ENCODE measurements at regions not wholly inside any gene's neighbourhood (a gene's known extent, or its start where the extent isn't known, plus 50 kb on each side); places are given as distances from the start of the nearest gene placed in this dataset.

DNA sequence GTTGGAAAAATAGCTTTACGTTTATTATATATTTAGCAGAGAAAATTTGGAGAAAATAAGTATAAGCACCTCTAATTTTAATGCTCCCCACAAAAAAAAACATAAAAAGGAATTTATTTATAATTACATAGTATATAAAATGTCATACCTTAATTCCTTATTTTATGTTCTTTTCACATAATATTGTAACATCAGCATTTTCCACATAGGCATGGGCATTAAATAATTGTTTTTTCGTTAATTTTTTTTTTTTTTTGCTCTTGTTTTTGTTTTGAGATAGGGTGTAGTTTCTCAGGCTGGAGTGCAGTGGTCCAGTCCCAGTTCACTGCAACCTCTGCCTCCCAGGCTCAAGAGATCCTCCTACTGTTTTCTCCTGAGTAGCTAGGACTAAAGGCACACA is 329.8 kb upstream of the FOXG1 start:
- DNase-seq: no peak
- no peak overlapping the region for H3K23ac ChIP-seq (ENCODE audit: low read length)
- H3K4me3 ChIP-seq (ENCODE audit: low read depth, low read length): no peak overlapping the region
- no peak overlapping the region for H2BK5ac ChIP-seq (ENCODE audit: low read depth, low read length, poor library complexity)
- no peak overlapping the region for H4K8ac ChIP-seq (ENCODE audit: low read depth, low read length)
- H4K12ac ChIP-seq (ENCODE audit: low read depth, low read length): no peak overlapping the region
- no peak overlapping the region for H3K4me2 ChIP-seq (ENCODE audit: low read length)
- H3K27me3 ChIP-seq (ENCODE audit: insufficient read depth, low read length): no peaks in the 10 kb centered on the region
- H3K79me1 ChIP-seq (ENCODE audit: low read length): no peaks in the 10 kb centered on the region
- H4K91ac ChIP-seq (ENCODE audit: low read depth, low read length): no peak overlapping the region
- H3K79me2 ChIP-seq (ENCODE audit: control insufficient read depth, insufficient read depth, low read length, poor library complexity): no peaks in the 10 kb centered on the region
- no peak overlapping the region for H3K4ac ChIP-seq (ENCODE audit: low read depth, low read length)
- no peak overlapping the region for H2AFZ ChIP-seq (ENCODE audit: insufficient read depth, low read length, poor library complexity)
- no peaks in the 10 kb centered on the region for H3K9me3 ChIP-seq (ENCODE audit: insufficient read depth, low read depth, low read length)
- H3K18ac ChIP-seq (ENCODE audit: low read length): no peak overlapping the region
- H3K14ac ChIP-seq (ENCODE audit: low read length): no peak overlapping the region
- no peaks in the 10 kb centered on the region for H3K4me1 ChIP-seq (ENCODE audit: control insufficient read depth in 1 of 2, insufficient read depth in 2 of 2, low read length in 2 of 2)
- no peak overlapping the region for H2BK120ac ChIP-seq (ENCODE audit: insufficient read depth, low read length, poor library complexity)
- no peak overlapping the region for H2AK5ac ChIP-seq (ENCODE audit: low read length)
- WGBS (ENCODE audit: extremely low coverage, insufficient coverage, insufficient read length): no CpG with 5 or more reads among the region's 2 CpGs
- no peak overlapping the region for H3K27ac ChIP-seq (ENCODE audit: low read depth, low read length)
- no peak overlapping the region for H3K9ac ChIP-seq (ENCODE audit: low read length)
- no peaks in the 10 kb centered on the region for H3K36me3 ChIP-seq (ENCODE audit: control insufficient read depth in 1 of 2, insufficient read depth in 2 of 2, low read length in 2 of 2)
- no peak overlapping the region for H2BK12ac ChIP-seq (ENCODE audit: low read length)

DNA sequence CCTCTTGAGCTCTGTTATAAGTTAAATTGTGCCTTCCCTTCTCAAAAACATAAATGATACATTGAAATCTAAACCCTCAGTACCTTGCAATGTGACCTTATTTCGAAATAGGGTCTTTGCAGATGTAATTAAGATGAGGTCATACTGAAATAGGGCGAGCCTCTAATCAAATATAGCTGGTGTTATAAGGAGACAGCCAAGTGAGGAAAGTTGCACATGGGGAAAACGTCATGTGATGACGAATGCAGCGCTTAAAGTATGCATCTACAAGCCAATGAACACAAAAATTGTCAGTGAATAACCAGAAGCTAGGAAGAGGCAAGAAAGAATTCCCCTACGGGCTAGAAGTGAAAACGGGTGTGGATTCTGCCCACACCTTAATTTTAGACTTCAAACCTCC is 305.2 kb upstream of the FOXG1 start:
- H3K79me1 ChIP-seq (ENCODE audit: low read length): no peaks in the 10 kb centered on the region
- H2AFZ ChIP-seq (ENCODE audit: insufficient read depth, low read length, poor library complexity): no peak overlapping the region
- no peak overlapping the region for H2BK5ac ChIP-seq (ENCODE audit: low read depth, low read length, poor library complexity)
- H3K4ac ChIP-seq (ENCODE audit: low read depth, low read length): no peak overlapping the region
- H3K36me3 ChIP-seq (ENCODE audit: control insufficient read depth in 1 of 2, insufficient read depth in 2 of 2, low read length in 2 of 2): no peaks in the 10 kb centered on the region
- no peak overlapping the region for H4K8ac ChIP-seq (ENCODE audit: low read depth, low read length)
- no peak overlapping the region for H2AK5ac ChIP-seq (ENCODE audit: low read length)
- no peak for DNase-seq
- no peak overlapping the region for H4K12ac ChIP-seq (ENCODE audit: low read depth, low read length)
- no peaks in the 10 kb centered on the region for H3K27me3 ChIP-seq (ENCODE audit: insufficient read depth, low read length)
- WGBS (ENCODE audit: extremely low coverage, insufficient coverage, insufficient read length): no CpG with 5 or more reads among the region's 7 CpGs
- H3K9ac ChIP-seq (ENCODE audit: low read length): no peak overlapping the region
- H3K4me2 ChIP-seq (ENCODE audit: low read length): no peak overlapping the region
- H2BK12ac ChIP-seq (ENCODE audit: low read length): no peak overlapping the region
- H3K27ac ChIP-seq (ENCODE audit: low read depth, low read length): no peak overlapping the region
- no peak overlapping the region for H3K4me3 ChIP-seq (ENCODE audit: low read depth, low read length)
- H2BK120ac ChIP-seq (ENCODE audit: insufficient read depth, low read length, poor library complexity): no peak overlapping the region
- no peaks in the 10 kb centered on the region for H3K4me1 ChIP-seq (ENCODE audit: control insufficient read depth in 1 of 2, insufficient read depth in 2 of 2, low read length in 2 of 2)
- no peak overlapping the region for H3K14ac ChIP-seq (ENCODE audit: low read length)
- H4K91ac ChIP-seq (ENCODE audit: low read depth, low read length): no peak overlapping the region
- H3K23ac ChIP-seq (ENCODE audit: low read length): no peak overlapping the region
- H3K9me3 ChIP-seq (ENCODE audit: insufficient read depth, low read depth, low read length): no peaks in the 10 kb centered on the region
- no peak overlapping the region for H3K18ac ChIP-seq (ENCODE audit: low read length)
- no peaks in the 10 kb centered on the region for H3K79me2 ChIP-seq (ENCODE audit: control insufficient read depth, insufficient read depth, low read length, poor library complexity)

DNA sequence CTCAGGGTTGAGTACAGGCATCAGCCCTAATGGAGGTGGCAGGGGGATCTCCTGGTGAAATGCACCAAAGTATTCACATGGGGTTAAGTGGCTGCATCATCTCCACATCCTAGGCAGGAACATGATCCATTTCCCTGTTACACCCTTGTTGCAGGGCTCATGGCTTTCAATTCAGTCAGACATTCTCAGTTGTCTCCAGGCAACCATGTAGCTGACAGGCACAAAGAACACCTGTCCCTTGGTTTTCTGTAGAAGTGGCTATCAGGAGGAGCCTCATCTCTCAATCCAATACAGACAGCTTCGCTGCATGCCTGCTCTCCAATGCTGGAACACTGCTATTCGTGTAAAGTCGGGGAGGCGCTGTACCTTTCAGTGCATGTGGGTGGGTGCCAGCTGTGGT is 299.0 kb upstream of the FOXG1 start:
- Histone ChIP-seq H3K9ac (ENCODE audit: low read length) (no peak overlapping the region), H4K8ac (ENCODE audit: low read depth, low read length) (no peak overlapping the region), H3K18ac (ENCODE audit: low read length) (no peak overlapping the region), H3K14ac (ENCODE audit: low read length) (no peak overlapping the region), H3K9me3 (ENCODE audit: insufficient read depth, low read depth, low read length) (no peaks in the 10 kb centered on the region), H2BK5ac (ENCODE audit: low read depth, low read length, poor library complexity) (no peak overlapping the region), H3K4me1 (ENCODE audit: control insufficient read depth in 1 of 2, insufficient read depth in 2 of 2, low read length in 2 of 2) (peaks cover 0 to 3% of the 10 kb centered on the region in 2 experiments), H2AK5ac (ENCODE audit: low read length) (no peak overlapping the region), H3K79me1 (ENCODE audit: low read length) (no peaks in the 10 kb centered on the region), H3K79me2 (ENCODE audit: control insufficient read depth, insufficient read depth, low read length, poor library complexity) (no peaks in the 10 kb centered on the region), H2AFZ (ENCODE audit: insufficient read depth, low read length, poor library complexity) (no peak overlapping the region), H3K36me3 (ENCODE audit: control insufficient read depth in 1 of 2, insufficient read depth in 2 of 2, low read length in 2 of 2) (no peaks in the 10 kb centered on the region), H3K23ac (ENCODE audit: low read length) (no peak overlapping the region), H3K4me3 (ENCODE audit: low read depth, low read length) (no peak overlapping the region), H4K12ac (ENCODE audit: low read depth, low read length) (no peak overlapping the region), H4K91ac (ENCODE audit: low read depth, low read length) (no peak overlapping the region), H3K4ac (ENCODE audit: low read depth, low read length) (no peak overlapping the region), H3K27me3 (ENCODE audit: insufficient read depth, low read length) (no peaks in the 10 kb centered on the region), H2BK12ac (ENCODE audit: low read length) (no peak overlapping the region), H2BK120ac (ENCODE audit: insufficient read depth, low read length, poor library complexity) (no peak overlapping the region), H3K4me2 (ENCODE audit: low read length) (no peak overlapping the region), H3K27ac (ENCODE audit: low read depth, low read length) (no peak overlapping the region)
- WGBS (ENCODE audit: extremely low coverage, insufficient coverage, insufficient read length): no CpG with 5 or more reads among the region's 4 CpGs
- DNase-seq: no peak

DNA sequence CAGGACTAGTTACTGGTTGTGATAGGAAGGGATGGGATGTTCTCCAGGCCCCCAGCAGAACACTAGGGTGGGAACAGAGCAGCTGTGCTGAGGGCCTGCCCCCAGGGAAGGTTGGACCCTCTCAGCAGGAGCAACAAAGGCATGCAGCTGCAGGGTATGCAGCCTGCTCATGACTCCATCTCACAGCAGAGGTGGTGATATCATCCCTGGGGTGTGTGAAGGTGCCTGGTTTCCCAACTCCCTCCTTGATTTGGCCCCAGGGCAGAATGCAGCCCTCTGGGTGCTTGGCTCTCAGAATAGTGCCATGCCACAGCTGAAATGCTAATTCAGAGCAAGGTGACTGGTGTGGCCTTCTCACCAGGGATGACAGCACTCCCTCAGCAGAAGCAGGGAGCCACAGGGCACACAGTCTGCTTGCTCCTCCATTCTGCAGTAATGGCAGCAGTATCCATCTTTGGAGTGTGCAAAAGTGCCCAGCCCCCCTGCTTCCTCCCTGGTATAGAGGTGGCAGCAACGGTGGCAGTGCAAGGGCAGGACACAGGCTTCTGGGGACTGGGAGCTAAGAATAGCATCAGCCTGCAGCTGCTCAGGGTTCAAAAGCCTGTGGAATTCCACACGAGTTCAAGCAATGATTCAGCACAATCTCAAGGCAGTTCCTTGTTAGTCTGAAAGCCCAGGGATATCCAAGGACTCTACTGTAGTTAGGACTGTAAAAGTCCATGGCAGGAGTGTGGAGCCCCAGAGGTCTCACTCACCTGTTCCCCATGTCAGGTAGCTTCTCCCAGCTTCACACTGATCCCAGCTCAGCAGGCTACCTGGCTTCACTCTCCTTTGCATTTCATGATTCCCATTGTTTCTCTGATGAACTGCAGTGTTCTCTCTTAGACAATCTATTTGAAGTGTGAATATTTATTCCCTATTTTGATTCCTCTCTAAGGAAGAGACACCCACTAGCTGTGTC is 298.1 kb upstream of the FOXG1 start:
- H2BK5ac ChIP-seq (ENCODE audit: low read depth, low read length, poor library complexity): no peak overlapping the region
- H3K79me1 ChIP-seq (ENCODE audit: low read length): no peaks in the 10 kb centered on the region
- H2AK5ac ChIP-seq (ENCODE audit: low read length): no peak overlapping the region
- H2AFZ ChIP-seq (ENCODE audit: insufficient read depth, low read length, poor library complexity): no peak overlapping the region
- no peak for DNase-seq
- no peak overlapping the region for H3K9ac ChIP-seq (ENCODE audit: low read length)
- no peak overlapping the region for H3K4ac ChIP-seq (ENCODE audit: low read depth, low read length)
- no peak overlapping the region for H4K12ac ChIP-seq (ENCODE audit: low read depth, low read length)
- H3K14ac ChIP-seq (ENCODE audit: low read length): no peak overlapping the region
- no peaks in the 10 kb centered on the region for H3K27me3 ChIP-seq (ENCODE audit: insufficient read depth, low read length)
- no peaks in the 10 kb centered on the region for H3K36me3 ChIP-seq (ENCODE audit: control insufficient read depth in 1 of 2, insufficient read depth in 2 of 2, low read length in 2 of 2)
- no peaks in the 10 kb centered on the region for H3K9me3 ChIP-seq (ENCODE audit: insufficient read depth, low read depth, low read length)
- H2BK12ac ChIP-seq (ENCODE audit: low read length): no peak overlapping the region
- no CpG with 5 or more reads among the region's 2 CpGs for WGBS (ENCODE audit: extremely low coverage, insufficient coverage, insufficient read length)
- no peak overlapping the region for H3K27ac ChIP-seq (ENCODE audit: low read depth, low read length)
- no peak overlapping the region for H2BK120ac ChIP-seq (ENCODE audit: insufficient read depth, low read length, poor library complexity)
- peaks cover 0 to 3% of the 10 kb centered on the region in 2 experiments for H3K4me1 ChIP-seq (ENCODE audit: control insufficient read depth in 1 of 2, insufficient read depth in 2 of 2, low read length in 2 of 2)
- no peaks in the 10 kb centered on the region for H3K79me2 ChIP-seq (ENCODE audit: control insufficient read depth, insufficient read depth, low read length, poor library complexity)
- H4K8ac ChIP-seq (ENCODE audit: low read depth, low read length): no peak overlapping the region
- H3K23ac ChIP-seq (ENCODE audit: low read length): no peak overlapping the region
- H3K4me2 ChIP-seq (ENCODE audit: low read length): no peak overlapping the region
- H3K4me3 ChIP-seq (ENCODE audit: low read depth, low read length): no peak overlapping the region
- H3K18ac ChIP-seq (ENCODE audit: low read length): no peak overlapping the region
- no peak overlapping the region for H4K91ac ChIP-seq (ENCODE audit: low read depth, low read length)
